GM23248 (cell line): ENCODE measurements at regions not wholly inside any gene's neighbourhood (a gene's known extent, or its start where the extent isn't known, plus 50 kb on each side); places are given as distances from the start of the nearest gene placed in this dataset.
A peak's percentile ranks its signal among the peaks of the same experiment; 100 is the strongest.

ENCODE experiments used
- DNase-seq: peaks from one replicate; pipeline ENCODE4 v3.0.0-alpha.2; 2015
- H2AFZ ChIP-seq: fragments of 200-600 bp; sonication (generic); 2 replicates; pipeline ENCODE4 v1.6.1; 2016; ENCODE audit warnings: antibody characterized with exemption
- H3F3A ChIP-seq: fragments of 200-600 bp; sonication (generic); 2 replicates; pipeline ENCODE4 v1.6.1; 2016; ENCODE audit warnings: mild to moderate bottlenecking, antibody characterized with exemption, mixed run types; ENCODE audit not compliant: insufficient read depth
- H3K27ac ChIP-seq: fragments of 200-600 bp; sonication (generic); 2 replicates; pipeline ENCODE4 v1.5.1; 2016; ENCODE audit warnings: mild to moderate bottlenecking
- H3K27me3 ChIP-seq: fragments of 200-600 bp; sonication (generic); replicated peaks from 2 replicates; pipeline ENCODE4 v1.6.1; 2016; ENCODE audit warnings: mild to moderate bottlenecking; ENCODE audit not compliant: insufficient read depth
- H3K36me3 ChIP-seq: fragments of 200-600 bp; sonication (generic); 2 replicates; pipeline ENCODE4 v1.6.1; 2016; ENCODE audit warnings: low read depth, mild to moderate bottlenecking
- H3K4me1 ChIP-seq: fragments of 200-600 bp; sonication (generic); 2 replicates; pipeline ENCODE4 v1.6.1; 2016; ENCODE audit warnings: mild to moderate bottlenecking; ENCODE audit not compliant: insufficient read depth
- H3K4me2 ChIP-seq: fragments of 200-600 bp; sonication (generic); one replicate; pipeline ENCODE4 v1.6.1; 2016; ENCODE audit warnings: mild to moderate bottlenecking; ENCODE audit not compliant: unreplicated experiment
- H3K4me3 ChIP-seq: fragments of 200-600 bp; sonication (generic); 2 replicates; pipeline ENCODE4 v1.5.1; 2016; ENCODE audit warnings: mild to moderate bottlenecking
- H3K79me2 ChIP-seq: fragments of 200-600 bp; sonication (generic); 2 replicates; pipeline ENCODE4 v1.6.1; 2016; ENCODE audit warnings: mild to moderate bottlenecking; ENCODE audit not compliant: insufficient read depth
- H3K9ac ChIP-seq: fragments of 200-600 bp; sonication (generic); 2 replicates; pipeline ENCODE4 v1.6.1; 2016; ENCODE audit warnings: mild to moderate bottlenecking
- H3K9me2 ChIP-seq: fragments of 200-600 bp; sonication (generic); 2 replicates; pipeline ENCODE4 v1.6.1; 2016; ENCODE audit warnings: mixed run types, mild to moderate bottlenecking, moderate library complexity; ENCODE audit not compliant: insufficient read depth
- H3K9me3 ChIP-seq: fragments of 200-600 bp; sonication (generic); one replicate; pipeline ENCODE4 v1.6.1; 2017; ENCODE audit warnings: low read depth
- H4K20me1 ChIP-seq: fragments of 200-600 bp; sonication (generic); 2 replicates; pipeline ENCODE4 v1.6.0; 2016; ENCODE audit not compliant: insufficient read depth
- EZH2 ChIP-seq: fragments of 200-600 bp; sonication (generic); IDR thresholded peaks from 2 replicates; pipeline ENCODE4 v1.6.1; 2018; ENCODE audit warnings: antibody characterized with exemption, mild to moderate bottlenecking; ENCODE audit not compliant: insufficient read depth, poor library complexity, severe bottlenecking
- EZH2phosphoT487 ChIP-seq: fragments of 200-600 bp; sonication (generic); IDR thresholded peaks from 2 replicates; pipeline ENCODE4 v1.6.1; 2018; ENCODE audit warnings: antibody characterized with exemption, moderate library complexity, mild to moderate bottlenecking, low read depth; ENCODE audit not compliant: insufficient read depth
- WGBS, 2 experiments: methylation state at CpG; one replicate each; pipeline ENCODE4 v1.1.6; 2015 to 2017; ENCODE audit warnings: low lambda C conversion rate in 2 of 2, low coverage in 1 of 2; ENCODE audit errors: missing lambda C conversion rate in 2 of 2; 5-methylcytosine and 5-hydroxymethylcytosine counted together
- in situ Hi-C: fragments of 300-500 bp; cut with MboI; formaldehyde crosslinking; loops from 2 replicates; pipeline ENCODE4 v1.15.0; 2020

GRCh38 chr20:56841346-56841908 lies 212.3 kb downstream of the TFAP2C start:
- H3K4me3 ChIP-seq = no peak overlapping the region
- no peaks in the 10 kb centered on the region for H3F3A ChIP-seq
- no peaks in the 10 kb centered on the region for H3K9me3 ChIP-seq
- 27 to 33% methylated on average over 6 of the region's 6 CpGs for WGBS, 2 experiments
- no peaks in the 10 kb centered on the region for H3K36me3 ChIP-seq
- H3K4me2 ChIP-seq = no peak overlapping the region
- H3K4me1 ChIP-seq = no peaks in the 10 kb centered on the region
- no peak overlapping the region for H3K9ac ChIP-seq
- peaks cover 32% of the 10 kb centered on the region for H3K27me3 ChIP-seq
- H2AFZ ChIP-seq = no peak overlapping the region
- TF ChIP-seq EZH2phosphoT487 (no peak), EZH2 (no peak)
- in situ Hi-C loops = no loop called here
- no peaks in the 10 kb centered on the region for H4K20me1 ChIP-seq
- no peaks in the 10 kb centered on the region for H3K79me2 ChIP-seq
- DNase-seq = no peak
- no peak overlapping the region for H3K27ac ChIP-seq
- H3K9me2 ChIP-seq = no peaks in the 10 kb centered on the region

- H3K36me3 ChIP-seq = no peaks in the 10 kb centered on the region
- DNase-seq = no peak
- H3K9me3 ChIP-seq = no peaks in the 10 kb centered on the region
- no peaks in the 10 kb centered on the region for H3K79me2 ChIP-seq
- no peaks in the 10 kb centered on the region for H3K9me2 ChIP-seq
- H4K20me1 ChIP-seq = no peaks in the 10 kb centered on the region
- in situ Hi-C loops = no loop called here
- H3K9ac ChIP-seq = no peak overlapping the region
- no peak for TF ChIP-seq EZH2phosphoT487
- TF ChIP-seq EZH2 = no peak
- WGBS, 2 experiments = 76 to 84% methylated on average over 9 of the region's 9 CpGs
- no peak overlapping the region for H3K27ac ChIP-seq
- H3K4me2 ChIP-seq = no peak overlapping the region
- no peak overlapping the region for H2AFZ ChIP-seq
- no peaks in the 10 kb centered on the region for H3K4me1 ChIP-seq
- H3F3A ChIP-seq = no peaks in the 10 kb centered on the region
- peaks cover 26% of the 10 kb centered on the region for H3K27me3 ChIP-seq
- H3K4me3 ChIP-seq = no peak overlapping the region
These were observed 212.9 kb downstream of the TFAP2C start for GRCh38 chr20:56842056-56842455.

- no peaks in the 10 kb centered on the region for H3K79me2 ChIP-seq
- 63 to 71% methylated on average over 7 of the region's 7 CpGs for WGBS, 2 experiments
- TF ChIP-seq EZH2phosphoT487 (no peak), EZH2 (no peak)
- H3K4me2 ChIP-seq = no peak overlapping the region
- no peaks in the 10 kb centered on the region for H3F3A ChIP-seq
- H3K27me3 ChIP-seq = peaks cover 18% of the 10 kb centered on the region
- no peaks in the 10 kb centered on the region for H3K9me2 ChIP-seq
- H3K9ac ChIP-seq = no peak overlapping the region
- no peak overlapping the region for H2AFZ ChIP-seq
- H4K20me1 ChIP-seq = no peaks in the 10 kb centered on the region
- in situ Hi-C loops = no loop called here
- peak; percentile 26 for DNase-seq
- H3K36me3 ChIP-seq = no peaks in the 10 kb centered on the region
- H3K4me1 ChIP-seq = no peaks in the 10 kb centered on the region
- no peaks in the 10 kb centered on the region for H3K9me3 ChIP-seq
- no peak overlapping the region for H3K27ac ChIP-seq
- H3K4me3 ChIP-seq = no peak overlapping the region
These were observed 214.3 kb downstream of the TFAP2C start for GRCh38 chr20:56843386-56843785.

DNA sequence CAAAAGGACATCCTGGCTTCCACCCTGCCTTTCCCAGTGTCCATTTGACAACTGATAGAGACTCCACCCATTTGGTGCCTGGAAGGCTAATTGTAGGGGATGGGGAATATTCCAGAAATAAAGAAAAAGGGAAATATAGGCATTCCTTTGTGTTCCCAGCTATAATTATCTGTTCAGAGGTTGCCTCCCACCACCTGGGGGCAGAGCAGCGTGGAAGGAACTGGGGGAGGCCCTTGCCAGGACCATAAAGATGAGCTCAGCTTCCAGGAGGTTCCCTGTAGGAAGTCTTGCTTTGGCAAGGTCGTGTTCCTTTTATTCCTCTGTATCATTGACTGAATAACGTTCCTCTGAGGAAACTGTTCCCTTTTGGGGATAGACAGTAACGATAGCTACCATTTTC lies 214.7 kb downstream of the TFAP2C start:
- Histone ChIP-seq H3K9me2 (no peaks in the 10 kb centered on the region), H3K4me2 (no peak overlapping the region), H3K27ac (no peak overlapping the region), H3K9ac (no peak overlapping the region), H3K27me3 (peaks cover 16% of the 10 kb centered on the region), H4K20me1 (no peaks in the 10 kb centered on the region), H2AFZ (no peak overlapping the region), H3K36me3 (no peaks in the 10 kb centered on the region), H3F3A (no peaks in the 10 kb centered on the region), H3K9me3 (no peaks in the 10 kb centered on the region), H3K4me1 (no peaks in the 10 kb centered on the region), H3K4me3 (no peak overlapping the region), H3K79me2 (no peaks in the 10 kb centered on the region)
- peak; percentile 19 for DNase-seq
- WGBS, 2 experiments = 66 to 72% methylated on average over 4 of the region's 4 CpGs
- no peak for TF ChIP-seq EZH2phosphoT487
- TF ChIP-seq EZH2 = no peak
- in situ Hi-C loops = no loop called here
